Central memory CD4-positive, alpha-beta T cell (primary cell): ENCODE measurements at regions not wholly inside any gene's neighbourhood (a gene's known extent, or its start where the extent isn't known, plus 50 kb on each side); places are given as distances from the start of the nearest gene placed in this dataset.
"Not testable (repeated sequence)": the region's sequence is repeated elsewhere in the genome, so short reads cannot be mapped to it uniquely, and the experiment has no call there.

ENCODE experiments used
- DNase-seq: peaks from one replicate; pipeline ENCODE4 v3.0.0; 2022

DNA sequence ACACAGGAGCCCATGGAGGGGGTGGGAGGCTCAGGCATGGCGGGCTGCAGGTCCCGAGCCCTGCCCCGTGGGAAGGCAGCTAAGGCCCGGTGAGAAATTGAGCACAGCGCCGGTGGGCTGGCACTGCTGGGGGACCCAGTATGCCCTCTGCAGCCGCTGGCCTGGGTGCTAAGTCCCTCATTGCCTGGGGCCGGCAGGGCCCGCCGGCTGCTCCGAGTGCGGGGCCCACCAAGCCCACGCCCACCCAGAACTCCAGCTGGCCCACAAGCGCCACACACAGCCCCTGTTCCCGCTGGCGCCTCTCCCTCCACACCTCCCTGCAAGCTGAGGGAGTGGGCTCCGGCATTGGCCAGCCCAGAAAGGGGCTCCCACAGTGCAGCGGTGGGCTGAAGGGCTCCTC is 625.2 kb upstream of the CITED2 start:
- DNase-seq: not testable (repeated sequence)

DNA sequence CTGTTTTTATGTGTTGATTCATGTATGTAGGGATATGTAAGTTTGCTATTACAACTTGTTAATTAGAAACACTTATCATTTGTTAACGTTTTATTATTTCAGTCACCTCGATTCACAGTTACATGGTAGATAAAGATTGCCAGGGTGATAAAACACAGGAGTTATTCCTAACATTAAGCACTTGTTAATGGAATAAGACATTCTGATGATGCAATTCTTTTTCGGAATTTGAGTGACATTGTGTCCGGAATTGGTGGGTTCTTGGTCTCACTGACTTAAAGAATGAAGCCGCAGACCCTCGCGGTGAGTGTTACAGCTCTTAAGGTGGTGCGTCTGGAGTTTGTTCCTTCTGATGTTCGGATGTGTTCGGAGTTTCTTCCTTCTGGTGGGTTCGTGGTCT is 624.0 kb upstream of the CITED2 start:
- not testable (repeated sequence) for DNase-seq

DNA sequence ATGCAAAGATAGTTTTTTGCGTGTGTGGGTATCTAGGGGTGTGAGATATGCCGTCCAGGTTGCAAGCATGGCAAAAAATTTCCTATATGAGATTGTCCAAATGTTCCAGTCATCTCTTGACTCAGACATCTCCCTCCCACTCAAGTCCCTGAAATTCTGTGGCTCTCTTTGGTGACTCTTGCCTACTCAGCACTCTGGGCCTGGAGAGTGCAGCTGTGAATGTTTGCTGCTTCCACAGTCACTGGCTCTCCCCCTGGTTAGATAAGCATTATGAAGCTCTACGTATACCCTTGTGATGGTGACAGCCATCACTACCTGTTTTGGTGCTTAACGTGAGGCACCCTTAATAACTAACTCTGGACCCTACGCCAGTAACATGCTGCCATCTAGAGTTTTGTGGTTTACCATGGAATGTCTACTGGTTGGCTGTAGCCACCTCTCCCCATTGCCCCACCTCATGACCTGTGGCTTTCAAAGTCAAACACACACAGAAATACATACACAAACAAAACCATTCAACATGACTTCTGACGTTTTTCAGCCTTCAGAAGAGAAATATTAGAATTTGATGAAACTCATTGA is 621.9 kb upstream of the CITED2 start:
- no peak for DNase-seq

DNA sequence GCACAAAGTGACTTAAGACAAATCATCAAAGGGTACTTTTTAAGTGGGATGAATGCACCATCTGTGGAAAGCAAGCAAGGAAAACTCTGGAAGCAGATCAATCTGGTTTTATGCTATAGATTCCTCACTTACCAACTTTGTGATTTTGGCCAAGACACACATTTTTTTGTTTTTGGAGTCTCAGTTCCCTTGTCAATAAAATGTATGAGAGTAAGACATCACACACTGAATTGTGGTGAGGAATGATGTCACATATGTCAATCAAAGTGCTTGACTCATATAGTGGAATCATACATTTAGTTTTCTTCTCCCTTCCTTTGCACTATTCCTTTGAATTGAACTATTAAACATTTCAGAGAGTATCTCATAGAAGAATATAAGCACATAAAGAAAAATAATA is 620.5 kb upstream of the CITED2 start:
- no peak for DNase-seq

DNA sequence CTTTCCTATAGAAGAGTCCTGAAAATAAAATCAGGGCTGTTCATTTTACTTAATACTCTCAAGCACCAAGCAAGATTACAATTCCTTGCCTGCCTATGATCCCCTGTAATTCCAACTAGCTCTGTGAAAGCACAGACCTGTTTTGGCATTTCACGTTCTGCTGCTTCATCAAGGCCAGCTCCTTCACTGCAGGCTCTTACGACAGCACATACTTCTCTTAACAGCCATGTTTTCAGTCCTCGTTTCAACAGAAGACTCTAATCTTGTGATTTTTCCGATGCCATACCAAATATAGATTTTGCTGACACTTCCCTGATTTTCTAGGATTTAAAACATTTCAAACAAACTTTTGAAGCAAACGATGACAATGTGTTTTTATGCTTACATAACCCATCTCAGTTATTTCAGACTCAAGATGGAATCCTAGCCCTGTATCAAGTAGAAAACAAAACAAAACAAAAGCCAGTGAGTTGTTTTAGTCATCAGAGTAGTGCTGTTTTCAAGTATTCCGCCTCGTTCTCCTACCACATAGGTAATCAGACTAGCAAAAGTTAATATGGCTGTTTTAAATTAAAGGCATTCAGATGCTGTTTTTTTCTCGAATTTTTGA is 616.5 kb upstream of the CITED2 start:
- no peak for DNase-seq

DNA sequence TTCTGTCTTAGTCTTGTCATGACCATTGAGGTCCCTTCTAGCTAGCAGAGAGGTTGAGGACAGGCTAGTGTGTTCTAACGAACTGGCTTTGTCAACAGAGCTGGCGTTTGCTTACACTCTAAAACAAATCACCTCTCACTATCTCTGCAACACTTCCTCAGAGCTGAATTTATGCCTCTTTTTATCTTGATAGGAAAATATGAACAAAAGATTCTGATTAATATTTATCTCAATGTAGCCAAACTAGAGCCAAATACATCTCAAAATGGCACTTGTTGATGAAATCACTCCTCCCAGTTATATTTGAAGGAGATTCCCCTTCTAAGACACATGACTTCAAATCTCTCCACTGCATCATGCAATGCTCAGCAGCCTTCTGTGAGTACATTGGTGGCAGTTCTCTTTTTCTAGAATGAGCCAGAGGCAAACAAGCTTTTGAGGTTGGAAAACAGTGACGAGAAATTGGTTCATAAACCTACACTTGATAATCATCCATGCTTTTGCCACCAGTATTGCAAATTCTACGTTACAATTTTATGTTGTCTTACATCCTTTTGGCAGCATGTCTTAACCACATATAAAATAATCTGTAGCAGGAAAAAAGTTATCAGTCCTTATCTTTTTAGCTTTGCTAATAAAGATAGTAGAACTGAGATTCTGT is 615.7 kb upstream of the CITED2 start:
- no peak for DNase-seq

DNA sequence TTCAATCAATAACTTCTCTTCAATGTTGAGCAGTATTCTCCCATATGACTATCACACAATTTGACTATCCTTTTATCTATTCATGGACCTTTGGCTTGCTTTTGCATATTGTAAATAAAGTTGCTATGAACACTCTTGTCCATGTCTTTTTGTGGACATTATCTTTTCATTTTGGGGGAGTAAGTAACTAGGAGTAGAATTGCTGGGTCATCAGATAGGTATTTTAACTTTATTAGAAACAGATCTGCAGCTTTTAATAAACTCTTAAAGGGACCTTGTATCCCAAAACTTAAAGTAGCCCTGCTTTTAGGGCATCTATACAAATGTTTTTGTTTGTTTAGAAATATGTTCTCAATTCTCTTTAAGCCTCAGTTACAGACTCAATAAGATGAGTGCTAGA is 614.2 kb upstream of the CITED2 start:
- no peak for DNase-seq

DNA sequence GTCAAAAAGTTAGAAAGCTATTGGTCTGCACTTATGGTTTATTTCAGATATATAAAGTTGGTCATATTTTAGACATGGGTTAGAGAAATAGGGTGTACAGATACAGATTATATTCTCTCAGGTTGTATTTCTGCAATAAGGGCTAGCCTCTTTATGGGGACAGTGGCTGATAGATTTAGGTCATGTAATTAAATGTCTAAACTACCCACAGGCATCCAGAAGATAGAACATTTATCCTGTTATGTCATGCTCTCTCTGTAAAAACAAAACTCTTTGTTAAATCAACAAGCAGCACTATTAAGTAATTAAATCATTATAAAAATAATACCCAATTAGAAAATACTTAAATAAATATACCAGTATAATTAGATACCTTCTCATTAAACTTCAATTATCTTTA is 612.6 kb upstream of the CITED2 start:
- DNase-seq: no peak

DNA sequence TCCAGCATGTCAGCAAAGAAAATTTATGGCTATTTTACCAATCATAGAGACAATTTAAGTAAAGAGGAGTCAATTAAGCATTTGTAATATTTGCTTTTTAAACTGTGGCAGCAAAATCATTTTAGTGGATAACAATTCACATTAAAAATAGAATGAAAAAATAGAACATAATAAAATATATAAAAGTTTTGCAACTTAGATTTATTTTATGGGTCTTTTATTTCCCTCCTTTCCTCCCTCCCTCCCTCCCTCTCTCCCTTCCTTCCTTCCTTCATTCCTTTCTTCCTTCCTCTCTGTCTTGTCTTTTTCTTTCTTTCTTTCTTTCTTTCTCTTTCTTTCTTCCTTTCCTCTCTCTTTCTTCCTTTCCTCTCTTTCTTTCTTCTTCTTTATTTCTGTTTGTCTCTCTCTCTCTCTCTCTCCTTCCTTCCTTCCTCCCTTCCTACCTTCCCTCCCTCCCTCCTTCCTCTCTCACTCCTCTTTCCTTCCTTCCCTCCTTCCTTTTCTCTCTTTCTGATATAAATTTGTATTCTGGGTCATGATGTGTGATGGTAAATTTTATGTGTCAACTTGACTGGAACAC is 610.9 kb upstream of the CITED2 start:
- DNase-seq: no peak

DNA sequence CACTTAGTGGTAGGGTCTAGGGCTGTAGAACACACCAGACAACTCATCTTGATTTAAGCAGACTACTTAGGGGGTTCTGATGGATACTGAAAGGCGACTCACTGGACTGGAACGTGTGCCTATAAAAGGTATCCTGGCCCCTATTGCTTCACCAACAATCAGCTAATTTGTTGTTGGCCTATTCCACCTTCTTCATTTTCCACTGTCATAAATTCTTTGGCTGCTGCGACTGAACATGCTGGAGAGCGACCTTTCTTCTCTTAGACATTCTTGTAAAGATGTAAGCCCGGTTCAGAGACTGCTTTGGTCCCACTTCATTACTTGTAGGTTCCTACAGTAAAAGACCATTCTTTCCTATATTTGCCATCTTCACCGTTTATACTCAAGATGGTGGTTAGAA is 609.9 kb upstream of the CITED2 start:
- no peak for DNase-seq

DNA sequence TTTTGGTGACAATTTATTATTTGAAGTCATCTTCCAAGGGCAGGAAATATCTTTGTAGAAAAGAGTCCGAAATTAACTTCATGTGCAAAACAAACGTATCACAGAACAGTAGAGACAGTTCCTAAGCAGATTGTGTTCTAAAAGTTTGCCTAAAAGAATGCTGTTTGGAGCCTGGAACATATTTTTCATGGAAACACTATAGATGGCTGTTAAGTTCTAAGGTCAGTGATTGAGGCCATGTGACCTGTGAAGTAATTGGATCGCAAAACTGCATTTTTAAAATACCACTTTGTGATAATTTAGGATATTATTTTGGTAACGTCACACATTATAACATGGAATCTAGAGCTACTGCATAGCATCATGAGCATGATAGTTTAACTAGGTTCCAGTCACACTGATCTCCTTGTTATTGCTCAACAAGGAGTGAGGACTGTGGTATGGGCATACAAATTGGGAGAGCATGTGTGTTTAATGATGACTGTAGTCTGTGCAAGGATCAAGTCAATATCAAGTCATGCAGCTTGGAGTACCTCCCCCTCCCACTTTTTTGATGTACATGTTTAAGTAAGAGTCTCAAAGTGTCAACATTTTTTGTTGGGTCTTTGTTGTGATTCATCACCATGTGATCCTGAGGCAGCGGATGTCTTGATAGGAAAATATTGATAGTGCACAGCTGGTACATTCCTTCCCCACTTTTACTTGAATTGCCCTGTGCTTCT is 609.3 kb upstream of the CITED2 start:
- DNase-seq: no peak

DNA sequence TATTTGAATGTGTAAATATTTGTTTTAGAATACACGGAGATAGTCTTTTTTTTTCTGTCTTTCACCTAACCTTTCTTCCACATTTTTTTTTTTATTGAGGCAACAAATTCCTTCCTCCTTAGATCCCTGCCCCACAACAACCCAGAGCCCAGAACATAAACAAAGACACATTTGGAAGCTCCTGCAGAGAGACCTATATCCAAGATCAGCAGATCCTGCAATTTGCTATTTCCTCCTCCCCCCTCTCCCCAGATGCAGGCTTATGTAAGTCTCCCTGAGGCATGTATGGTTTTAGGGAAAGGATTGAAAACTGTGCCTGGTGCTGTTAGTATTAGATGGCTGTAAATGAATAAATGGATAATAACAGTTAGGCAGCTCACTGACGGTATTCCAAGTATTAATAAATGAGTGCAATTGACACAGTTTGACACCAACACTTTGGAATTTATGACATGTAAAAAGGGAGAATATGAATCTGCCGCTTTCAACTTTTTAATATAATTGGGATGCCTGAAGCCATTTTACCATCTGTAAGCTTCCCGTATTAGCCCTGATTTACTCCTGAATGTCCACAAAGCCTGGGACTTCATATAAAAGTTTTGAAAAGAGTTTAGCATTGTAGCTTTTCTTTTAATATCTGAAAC is 608.3 kb upstream of the CITED2 start:
- DNase-seq: no peak

DNA sequence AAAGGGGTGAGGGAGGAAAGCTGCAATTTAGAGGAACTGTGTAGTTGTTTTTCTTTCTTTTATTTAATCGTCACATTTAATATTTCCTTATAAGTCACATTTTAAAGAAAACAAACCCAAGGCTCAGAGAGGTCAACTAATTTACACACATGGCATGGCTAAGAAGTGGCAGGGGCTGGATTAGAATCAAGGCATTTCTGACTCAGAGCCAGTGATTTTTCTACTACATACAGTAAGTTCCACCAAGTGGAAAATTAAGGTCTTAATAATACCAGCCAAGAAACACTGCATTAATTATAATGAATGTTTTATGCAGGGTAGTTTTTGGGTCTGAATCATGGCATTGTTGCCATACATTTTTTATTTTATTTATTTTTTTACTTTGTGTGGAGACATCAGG is 607.7 kb upstream of the CITED2 start:
- no peak for DNase-seq

DNA sequence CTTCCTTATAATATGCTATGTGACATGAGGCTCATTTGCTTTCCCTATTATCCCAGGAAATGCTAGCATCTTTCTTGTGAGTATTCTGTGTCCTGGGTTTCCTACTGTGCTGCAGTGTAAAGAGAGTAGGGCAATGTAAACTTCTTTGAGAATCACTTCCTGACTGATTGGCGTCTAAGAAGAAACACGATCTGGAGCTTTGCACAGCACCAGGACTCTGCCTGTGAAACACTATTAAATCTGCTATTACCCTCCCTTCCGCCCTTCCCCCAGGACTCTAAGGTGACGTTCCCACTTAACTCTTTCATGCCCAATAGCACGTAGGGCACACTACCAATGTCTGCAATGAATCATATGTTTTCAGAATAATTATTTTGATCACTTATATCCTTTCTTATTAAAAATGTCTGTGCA is 607.3 kb upstream of the CITED2 start:
- DNase-seq: no peak

DNA sequence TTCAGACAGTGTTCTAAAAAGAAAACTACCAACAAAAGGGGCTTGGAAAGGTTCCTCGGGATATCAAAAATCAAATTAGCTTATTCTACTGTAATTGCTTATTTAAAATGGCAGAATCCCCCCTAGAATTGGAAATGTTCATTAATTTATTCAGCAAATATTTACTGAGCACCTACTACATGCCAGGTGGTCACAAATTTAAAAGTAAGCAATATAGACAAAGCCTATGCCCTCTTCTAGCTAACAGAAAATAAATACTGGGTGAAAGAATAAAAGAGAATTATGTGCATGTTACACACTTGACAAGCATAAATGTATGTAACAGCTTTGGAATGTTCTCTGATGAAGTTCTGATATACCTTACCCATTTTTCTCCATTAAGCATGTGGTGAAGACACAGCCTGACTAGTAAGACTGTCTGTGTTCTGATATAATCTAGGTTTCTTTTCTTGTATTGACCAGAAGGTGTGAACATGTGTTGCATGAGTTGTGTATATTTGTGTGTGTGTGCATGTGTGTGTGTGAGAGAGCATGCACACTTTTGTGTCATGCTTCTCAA is 606.7 kb upstream of the CITED2 start:
- no peak for DNase-seq

DNA sequence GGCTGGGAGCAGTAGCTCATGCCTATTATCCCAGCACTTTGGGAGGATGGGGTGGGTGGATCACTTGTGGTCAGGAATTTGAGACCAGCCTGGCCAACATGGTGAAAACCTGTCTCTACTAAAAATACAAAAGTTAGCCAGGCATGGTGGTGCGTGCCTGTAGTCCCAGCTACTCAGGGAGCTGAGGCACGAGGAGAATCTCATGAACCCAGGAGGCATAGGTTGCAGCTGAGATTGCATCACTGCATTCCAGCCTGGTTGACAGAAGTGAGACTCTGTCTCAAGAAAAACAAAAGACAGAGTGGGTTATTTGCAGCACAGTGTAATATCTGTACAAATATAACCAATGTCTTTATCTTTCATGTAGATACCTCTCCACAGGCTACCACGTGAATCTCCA is 606.2 kb upstream of the CITED2 start:
- DNase-seq: not testable (repeated sequence)

DNA sequence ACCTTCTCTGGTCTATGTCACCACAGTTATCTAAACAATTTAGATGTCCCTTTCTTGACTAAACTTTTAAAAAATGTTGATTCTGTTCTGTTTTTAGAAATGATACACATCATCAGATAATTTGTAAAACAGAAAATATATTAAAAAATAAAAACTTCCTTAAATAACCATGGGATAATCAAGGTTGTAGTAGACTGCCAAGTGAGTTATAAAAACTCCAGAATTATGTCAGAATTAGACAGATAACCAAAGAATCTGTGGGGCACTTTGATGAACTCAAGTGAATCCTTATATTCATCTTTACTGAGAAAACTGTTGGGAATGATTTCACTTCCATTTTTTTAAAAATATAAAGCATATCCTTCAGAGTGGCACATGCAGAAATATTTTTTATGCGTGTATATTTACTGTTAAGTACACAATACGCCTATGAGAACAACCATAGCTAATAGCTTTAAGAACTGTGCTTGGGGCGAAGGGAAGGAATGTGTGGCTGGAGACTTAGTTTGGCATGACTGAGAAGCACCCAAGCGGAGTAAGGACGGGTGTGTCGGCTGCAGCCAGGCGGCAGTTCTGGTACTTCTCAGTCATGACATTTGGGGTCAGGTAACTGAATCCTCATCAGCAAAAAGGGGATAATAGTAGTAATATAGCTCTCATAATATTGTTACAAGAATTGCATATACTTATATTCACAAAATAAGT is 604.7 kb upstream of the CITED2 start:
- no peak for DNase-seq

DNA sequence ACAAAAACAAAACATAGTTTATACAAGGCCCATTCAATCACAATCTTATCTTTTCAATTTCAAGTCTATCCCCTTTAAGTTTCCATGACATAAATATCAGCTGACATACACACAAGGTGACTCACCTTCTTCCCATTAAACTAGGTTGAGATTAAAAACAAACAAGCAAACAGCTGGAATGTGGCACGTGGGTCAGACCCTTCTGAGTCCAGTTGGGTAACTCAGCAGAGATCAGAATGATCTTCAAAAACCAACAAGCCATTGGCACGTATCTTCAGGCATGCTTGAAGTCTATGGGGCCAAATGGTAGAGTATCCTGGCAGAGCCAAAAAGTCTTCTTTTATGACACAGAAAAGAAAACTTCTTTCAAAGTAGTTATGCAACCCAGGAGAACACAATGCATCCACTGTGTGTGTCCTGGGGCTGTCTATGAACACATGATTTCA is 603.5 kb upstream of the CITED2 start:
- no peak for DNase-seq

DNA sequence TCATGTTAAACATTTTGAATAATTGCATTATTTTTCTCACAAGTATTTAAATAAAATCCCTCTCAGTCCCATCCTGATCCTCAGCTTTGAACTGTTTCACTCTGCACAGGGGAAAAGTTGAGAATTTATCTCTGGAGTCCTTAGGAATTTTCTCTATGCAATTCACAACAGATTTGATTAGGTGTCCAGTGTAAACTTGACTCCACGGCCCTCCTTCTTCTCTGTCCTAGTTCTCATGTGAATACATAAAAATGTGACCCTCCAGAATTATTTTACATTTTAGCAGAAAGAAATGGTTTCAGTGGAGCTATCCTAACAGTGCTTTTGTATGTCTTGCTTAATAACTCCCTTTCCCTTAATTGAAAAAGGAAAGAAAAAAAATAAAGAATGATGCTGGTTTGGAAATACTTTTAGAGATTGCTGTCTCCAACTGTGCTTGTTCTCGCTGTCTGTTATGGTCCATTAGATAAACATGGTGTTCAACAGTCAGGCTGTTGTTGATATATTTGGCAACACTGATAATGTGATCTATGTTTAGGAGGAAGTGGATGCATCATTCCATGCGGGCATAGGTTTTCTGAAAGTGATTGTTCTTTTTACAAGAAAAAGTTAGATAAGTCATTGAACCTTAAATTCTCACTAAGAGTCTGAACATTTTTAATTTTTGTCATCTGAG is 599.4 kb upstream of the CITED2 start:
- no peak for DNase-seq

DNA sequence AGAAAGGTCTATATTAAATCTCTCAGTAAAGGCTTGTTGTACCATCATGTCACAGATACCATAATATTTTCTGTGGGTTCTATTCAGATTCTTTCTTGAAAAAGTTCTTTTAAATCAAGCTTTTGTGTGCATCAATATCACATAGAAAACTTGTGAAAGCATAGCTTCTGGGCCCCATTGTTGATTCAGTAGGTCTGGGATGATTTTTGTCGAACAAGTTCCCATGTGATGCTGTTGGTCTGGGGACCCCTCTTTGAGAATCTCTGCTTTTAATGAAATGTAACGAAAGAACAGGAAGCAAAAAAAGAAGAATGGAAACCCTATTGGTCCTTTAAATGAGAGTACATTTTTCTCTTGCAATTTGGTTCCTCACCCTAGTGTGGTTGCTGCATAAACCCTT is 597.7 kb upstream of the CITED2 start:
- DNase-seq: no peak

DNA sequence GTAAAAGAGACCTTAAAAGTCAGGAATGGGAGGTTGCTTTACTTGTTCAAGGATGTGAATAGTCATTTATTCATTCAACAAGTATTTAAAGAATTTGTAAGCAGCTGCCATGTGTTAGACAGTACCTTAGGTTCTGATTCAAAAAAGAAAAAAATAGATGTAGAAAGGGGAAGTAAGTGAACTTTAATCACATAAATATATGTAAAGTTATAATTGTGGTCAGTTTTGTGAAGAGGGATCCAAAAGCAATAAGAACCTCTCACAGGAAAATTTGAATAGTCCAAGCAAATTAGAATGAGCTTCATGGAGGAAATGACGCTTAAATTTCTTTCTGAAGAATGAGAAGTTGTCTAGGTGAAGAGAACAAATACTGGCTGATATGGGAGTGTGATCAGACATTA is 596.1 kb upstream of the CITED2 start:
- no peak for DNase-seq
